GM19099 (cell line): ENCODE measurements at regions not wholly inside any gene's neighbourhood (a gene's known extent, or its start where the extent isn't known, plus 50 kb on each side); places are given as distances from the start of the nearest gene placed in this dataset.

Experiments used
- POLR2A ChIP-seq: IDR thresholded peaks from 3 replicates; pipeline ENCODE4 v1.6.1; 2011; ENCODE audit warnings: low read depth; ENCODE audit not compliant: insufficient read length; ENCODE audit errors: extremely low read depth

DNA sequence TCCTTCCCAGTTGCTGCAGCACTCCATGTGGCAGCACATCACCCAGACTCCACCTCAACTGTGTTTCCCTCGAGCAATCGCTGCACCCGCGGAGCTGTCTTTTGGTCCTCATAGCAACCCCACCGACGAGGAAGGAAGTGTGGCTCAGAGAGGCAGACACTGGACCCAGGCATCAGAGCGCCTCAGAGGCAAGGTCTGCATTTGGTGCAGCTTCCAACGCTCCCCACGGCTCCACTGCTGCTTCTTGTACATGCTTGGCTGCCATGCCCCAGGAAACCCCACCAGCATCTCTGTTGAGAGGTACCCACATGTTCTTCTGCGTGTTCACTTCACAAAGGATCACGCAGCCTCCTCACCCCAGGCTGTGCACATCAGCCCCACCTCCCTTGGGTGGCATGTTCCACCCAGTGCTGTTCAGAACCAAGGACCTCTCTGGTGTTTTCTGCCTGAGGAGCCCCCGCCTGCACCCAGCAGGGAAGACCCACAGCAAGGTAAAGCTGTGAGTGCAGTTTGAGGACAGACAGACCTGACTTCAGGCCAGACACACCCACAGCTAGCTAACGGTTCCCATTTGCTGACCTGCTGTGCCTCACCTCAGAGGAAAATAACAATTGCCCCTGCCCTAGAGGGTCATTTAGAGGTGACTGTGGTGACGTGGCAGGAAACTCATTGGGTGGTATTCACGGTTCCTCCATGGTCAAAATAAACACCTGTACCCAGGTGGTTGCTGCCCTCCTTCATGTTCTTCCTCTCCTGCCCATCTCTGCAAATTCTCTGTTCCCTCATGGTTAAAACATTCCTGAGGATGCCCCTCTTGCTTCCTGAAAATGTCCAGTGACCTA is 326.3 kb upstream of the MYT1L start:
- TF ChIP-seq POLR2A, result no peak

DNA sequence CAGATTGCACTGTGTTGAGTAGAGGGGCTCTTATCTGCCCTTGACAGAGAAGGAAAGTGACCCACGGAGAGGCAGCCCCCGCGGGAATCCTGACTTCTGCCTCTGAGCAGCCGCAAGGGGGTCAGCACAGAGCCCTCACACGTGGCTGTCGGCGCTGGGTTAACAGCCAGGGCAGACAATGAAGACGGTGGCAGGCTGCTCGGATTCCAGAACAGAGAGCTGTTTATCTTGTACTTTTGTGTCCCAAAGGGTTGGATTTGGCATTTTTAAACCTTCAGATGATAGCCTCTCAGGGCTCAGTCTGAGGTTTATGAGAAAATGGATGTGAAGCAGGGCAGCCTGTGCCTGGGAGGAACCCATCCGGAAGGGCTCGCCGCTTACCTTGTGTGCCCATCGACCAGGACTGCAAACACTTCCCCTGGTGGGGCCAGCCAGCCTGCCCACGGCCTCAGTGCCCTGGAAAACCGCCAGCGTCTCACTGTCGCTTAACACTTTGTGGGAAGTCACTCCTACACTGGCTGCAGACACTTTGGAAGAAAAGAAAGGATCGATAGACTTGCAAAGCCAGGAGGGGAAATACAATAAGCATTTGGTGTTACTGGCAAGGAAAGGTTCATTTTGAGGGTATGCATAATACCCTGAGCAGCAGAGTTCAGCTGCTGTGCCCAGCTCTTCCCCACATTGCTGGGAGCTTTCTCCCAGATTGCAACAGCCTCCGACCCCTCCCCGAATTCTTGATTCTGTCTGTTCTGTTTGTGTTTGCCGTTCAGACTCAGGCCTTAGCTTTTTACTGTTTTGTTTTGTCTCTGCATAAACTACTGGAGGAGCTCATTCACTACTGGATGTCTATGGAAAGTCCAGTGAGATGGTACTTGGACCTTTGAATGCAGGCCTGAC is 325.3 kb upstream of the MYT1L start:
- TF ChIP-seq POLR2A, result no peak

DNA sequence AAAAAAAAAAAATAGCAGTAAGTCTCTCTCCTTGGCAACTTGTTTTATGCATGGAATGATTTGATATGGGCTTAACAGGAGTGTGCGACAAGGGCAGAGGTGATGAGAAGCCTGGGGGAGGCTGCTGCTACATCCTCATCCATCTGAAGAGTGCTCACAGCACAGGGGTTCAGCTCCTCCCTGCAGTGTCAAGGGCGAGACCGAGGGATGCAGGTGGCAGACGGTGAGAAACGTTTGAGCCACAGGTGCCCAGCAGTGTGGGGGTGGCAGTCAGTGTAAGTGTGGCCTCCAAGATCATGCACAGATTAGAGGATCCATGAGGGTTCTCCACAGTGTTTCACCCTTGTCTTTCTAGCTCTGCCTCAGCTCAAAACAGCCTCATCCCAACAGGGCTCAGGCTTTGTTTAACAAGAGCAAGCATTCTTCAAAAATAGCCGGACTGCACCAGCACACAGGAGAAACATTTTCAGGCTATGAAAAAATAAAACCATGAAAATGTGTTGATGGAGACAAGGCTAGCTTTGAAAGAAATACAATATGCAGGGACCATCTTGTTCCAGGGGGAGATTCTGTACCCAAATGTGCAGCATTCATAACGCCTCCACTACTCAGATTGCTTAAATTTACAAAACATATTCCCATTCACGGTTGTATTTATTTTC is 324.5 kb upstream of the MYT1L start:
- no peak for TF ChIP-seq POLR2A

GRCh38 chr2:2653231-2653630 is 322.2 kb upstream of the MYT1L start:
- no peak for TF ChIP-seq POLR2A

DNA sequence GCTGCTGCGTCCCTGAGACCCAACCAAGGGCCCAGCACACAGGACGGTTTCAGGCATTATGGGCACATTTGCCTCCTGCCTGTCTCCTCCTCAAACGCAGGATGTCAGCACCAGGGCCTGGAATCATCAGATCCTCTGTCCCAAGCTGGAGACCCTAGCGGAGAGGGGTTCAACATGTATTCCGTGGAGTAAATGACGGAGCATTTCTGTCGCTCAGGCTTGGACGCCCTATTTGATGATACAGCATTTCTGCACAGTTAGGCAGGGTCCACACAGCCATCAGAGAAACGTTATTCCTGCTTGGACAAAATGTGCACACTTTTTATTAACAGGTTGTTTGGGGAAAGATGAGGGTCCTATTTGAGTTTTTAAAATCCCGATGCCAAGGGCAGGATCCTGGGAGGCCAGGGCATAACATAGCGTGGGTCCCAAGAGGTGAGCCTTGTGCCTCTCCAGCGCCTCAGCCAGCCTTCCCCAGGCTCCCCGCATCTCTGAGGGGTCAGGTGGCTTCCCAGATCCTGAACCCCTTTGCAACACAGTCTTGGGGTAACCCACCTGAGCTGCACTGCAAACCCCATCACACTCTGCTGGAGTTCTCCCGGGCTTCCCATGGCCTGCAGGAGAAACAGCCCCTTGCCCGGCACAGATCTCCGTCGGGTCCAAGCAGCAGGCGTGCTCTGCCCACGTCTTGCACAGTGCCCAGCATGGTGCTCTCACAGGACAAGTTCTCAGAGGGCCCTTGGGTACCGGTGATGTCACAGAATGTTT is 319.7 kb upstream of the MYT1L start:
- TF ChIP-seq POLR2A, result no peak

- no peak for TF ChIP-seq POLR2A
Measured at GRCh38 chr2:2649109-2650072, 318.3 kb upstream of the MYT1L start.

- no peak for TF ChIP-seq POLR2A
Measured at GRCh38 chr2:2648094-2648493, 317.0 kb upstream of the MYT1L start.

GRCh38 chr2:2647141-2647541 is 316.1 kb upstream of the MYT1L start:
- no peak for TF ChIP-seq POLR2A

- no peak for TF ChIP-seq POLR2A
Measured at GRCh38 chr2:2646433-2647051, 315.5 kb upstream of the MYT1L start.

- no peak for TF ChIP-seq POLR2A
Measured at GRCh38 chr2:2645162-2645855, 314.2 kb upstream of the MYT1L start.

DNA sequence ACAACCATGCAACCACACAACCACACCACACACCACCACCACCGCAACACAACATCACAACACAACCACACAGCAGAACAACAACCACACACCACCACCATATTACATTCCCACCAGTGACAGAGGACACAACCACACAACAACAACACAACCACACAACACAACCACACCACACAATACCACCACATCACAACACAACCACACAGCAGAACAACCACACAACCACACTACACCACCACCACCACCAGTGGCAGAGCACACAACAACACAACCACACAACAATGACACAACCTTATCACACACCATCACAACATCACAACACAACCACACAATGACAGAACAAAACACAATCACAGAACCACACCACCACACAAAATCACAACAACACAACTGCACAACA is 313.0 kb upstream of the MYT1L start:
- TF ChIP-seq POLR2A, result no peak

GRCh38 chr2:2642906-2643890 is 312.1 kb upstream of the MYT1L start:
- TF ChIP-seq POLR2A, result no peak
